ENCODE measurements at regions not wholly inside any gene's neighbourhood (a gene's known extent, or its start where the extent isn't known, plus 50 kb on each side); places are given as distances from the start of the nearest gene placed in this dataset.

DNA sequence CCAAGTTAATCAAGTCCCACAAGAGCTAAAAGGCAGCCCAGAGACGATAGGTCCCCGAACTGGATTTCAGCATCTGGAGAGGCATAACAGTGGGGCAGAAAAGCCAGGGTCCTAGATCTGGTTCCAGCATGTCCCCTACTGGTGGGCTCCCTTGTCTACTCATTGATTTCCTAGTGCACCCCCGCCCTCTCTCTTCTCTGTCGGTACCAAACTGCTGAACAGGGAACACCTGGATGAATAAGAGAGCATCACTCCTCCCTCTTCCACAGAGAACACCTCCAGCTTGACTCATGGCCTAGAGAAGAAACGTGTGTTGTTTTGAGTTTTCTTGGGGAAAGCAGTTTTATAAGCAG, 101.3 kb downstream of the FOXI3 start:
- Mint-ChIP-seq H3K27me3 (ENCODE audit: low read depth) (peaks cover 28% of the 10 kb centered on the region), H3K4me3 (peak overlapping the region; percentile 70), H3K36me3 (no peaks in the 10 kb centered on the region), H3K4me1 (peaks cover 24% of the 10 kb centered on the region), H3K27ac (peak overlapping the region; percentile 84; the same call in 1 of the 2 replicates), H3K9me3 (peaks cover 4% of the 10 kb centered on the region; the same call in 1 of the 2 replicates)
- no peak for TF ChIP-seq GRHL2 (CRISPR knock-in tag; IDR thresholded peaks at IDR 0.05; ENCODE audit: insufficient replicate concordance, severe bottlenecking)
- TF ChIP-seq, protein P1, sequence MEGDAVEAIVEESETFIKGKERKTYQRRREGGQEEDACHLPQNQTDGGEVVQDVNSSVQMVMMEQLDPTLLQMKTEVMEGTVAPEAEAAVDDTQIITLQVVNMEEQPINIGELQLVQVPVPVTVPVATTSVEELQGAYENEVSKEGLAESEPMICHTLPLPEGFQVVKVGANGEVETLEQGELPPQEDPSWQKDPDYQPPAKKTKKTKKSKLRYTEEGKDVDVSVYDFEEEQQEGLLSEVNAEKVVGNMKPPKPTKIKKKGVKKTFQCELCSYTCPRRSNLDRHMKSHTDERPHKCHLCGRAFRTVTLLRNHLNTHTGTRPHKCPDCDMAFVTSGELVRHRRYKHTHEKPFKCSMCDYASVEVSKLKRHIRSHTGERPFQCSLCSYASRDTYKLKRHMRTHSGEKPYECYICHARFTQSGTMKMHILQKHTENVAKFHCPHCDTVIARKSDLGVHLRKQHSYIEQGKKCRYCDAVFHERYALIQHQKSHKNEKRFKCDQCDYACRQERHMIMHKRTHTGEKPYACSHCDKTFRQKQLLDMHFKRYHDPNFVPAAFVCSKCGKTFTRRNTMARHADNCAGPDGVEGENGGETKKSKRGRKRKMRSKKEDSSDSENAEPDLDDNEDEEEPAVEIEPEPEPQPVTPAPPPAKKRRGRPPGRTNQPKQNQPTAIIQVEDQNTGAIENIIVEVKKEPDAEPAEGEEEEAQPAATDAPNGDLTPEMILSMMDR (IDR thresholded peaks at IDR 0.05): peak; percentile 8
- ATAC-seq (peak; percentile 62), DNase-seq (ENCODE audit: low spot score) (no peak)
- POLR2A ChIA-PET: interaction anchor here (0.6 kb wide), 1 partner anchor 81 kb away, joined by 3 read pairs; no protein-coding TSS in a partner anchor
- CTCF ChIA-PET: interaction anchor here (0.6 to 2.8 kb wide), 6 partner anchors 9 to 161 kb away, joined by 3 to 11 read pairs (median 4); no protein-coding TSS in a partner anchor

DNA sequence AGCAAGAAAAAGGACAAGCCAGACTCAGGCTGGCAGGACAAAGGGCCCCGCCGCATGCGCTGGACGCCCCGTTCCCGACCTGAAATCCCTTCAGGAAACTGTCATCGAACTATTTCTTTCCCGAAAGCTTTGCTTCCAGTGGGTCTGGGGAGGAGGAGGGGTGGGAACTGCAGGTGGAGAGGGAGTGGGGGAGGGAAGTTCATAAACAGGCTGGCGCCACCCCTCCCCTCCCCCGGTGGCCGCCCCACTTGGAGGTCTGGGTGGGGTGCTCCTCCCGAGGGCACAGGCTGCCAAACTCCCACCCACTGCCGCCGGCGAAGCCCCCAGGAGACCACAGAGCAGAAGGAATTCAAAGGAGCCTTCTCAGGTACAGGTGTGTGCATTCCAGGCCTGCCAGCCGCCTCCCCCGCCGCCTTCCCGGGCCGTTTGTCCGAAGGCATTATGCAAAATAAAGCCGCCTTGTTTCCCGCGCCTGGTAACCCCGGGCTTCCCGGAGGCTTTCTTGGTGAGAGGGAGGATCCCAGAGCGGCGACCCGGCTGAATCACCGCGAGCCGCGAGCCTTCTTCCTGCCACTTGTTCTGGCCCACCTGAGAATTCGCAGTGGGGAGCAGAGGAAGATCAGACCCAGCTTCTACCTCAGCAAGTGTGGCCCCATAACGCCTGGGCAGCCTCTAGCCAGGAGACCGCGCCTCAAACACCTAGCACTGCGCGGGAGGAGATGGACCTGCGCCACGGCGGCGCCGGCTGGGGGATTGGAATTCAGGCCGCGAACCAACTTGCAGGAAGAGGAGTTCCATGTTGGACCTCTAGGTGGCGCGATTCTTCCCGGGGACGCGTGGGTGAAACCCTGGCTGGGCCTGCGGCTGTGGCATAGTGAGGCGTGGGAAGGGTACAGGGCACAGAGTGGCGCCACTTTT, 101.9 kb downstream of the FOXI3 start:
- H3K4me1 Mint-ChIP-seq: peaks cover 20% of the 10 kb centered on the region
- H3K27me3 Mint-ChIP-seq (ENCODE audit: low read depth): peaks cover 35% of the 10 kb centered on the region
- H3K27ac Mint-ChIP-seq: peak overlapping the region; percentile 84
- peak overlapping the region; percentile 70 for H3K4me3 Mint-ChIP-seq
- CTCF ChIA-PET: interaction anchor here (0.6 to 2.8 kb wide), 12 partner anchors 9 to 1738 kb away, joined by 3 to 11 read pairs (median 4); partner anchors contain the start of gene THNSL2
- peak; percentile 91 for DNase-seq (ENCODE audit: low spot score)
- H3K9me3 Mint-ChIP-seq: peaks cover 4% of the 10 kb centered on the region; the same call in 1 of the 2 replicates
- POLR2A ChIA-PET: interaction anchor here (0.5 to 0.6 kb wide), 3 partner anchors 51 to 104 kb away, joined by 3 to 8 read pairs (median 6); no protein-coding TSS in a partner anchor
- H3K36me3 Mint-ChIP-seq: no peaks in the 10 kb centered on the region
- ATAC-seq: peak; percentile 82
- TF ChIP-seq JAZF1 (CRISPR knock-in tag; IDR thresholded peaks at IDR 0.05) (no peak), SOX15 (CRISPR knock-in tag; IDR thresholded peaks at IDR 0.05) (no peak), KAT7 (CRISPR knock-in tag; IDR thresholded peaks at IDR 0.05; ENCODE audit: borderline replicate concordance) (no peak), CREM (CRISPR knock-in tag; IDR thresholded peaks at IDR 0.05) (0 out of 2 replicates have a peak, but pooled peaks have one; percentile 26), FOXP1 (CRISPR knock-in tag; IDR thresholded peaks at IDR 0.05; ENCODE audit: borderline replicate concordance) (peak; percentile 61; the same call in 1 of the 2 replicates), TEAD1 (CRISPR knock-in tag; IDR thresholded peaks at IDR 0.05) (peak; percentile 22; the same call in 1 of the 2 replicates), ZNF263 (CRISPR knock-in tag; IDR thresholded peaks at IDR 0.05; ENCODE audit: low read depth) (peak; percentile 31; the same call in 1 of the 2 replicates), SP1 (CRISPR knock-in tag; conservative IDR thresholded peaks at IDR 0.05) (0 out of 2 replicates have a peak, but pooled peaks have one; percentile 23), ETV6 (CRISPR knock-in tag; IDR thresholded peaks at IDR 0.05) (peak; percentile 62; the same call in 1 of the 2 replicates), SMAD3 (CRISPR knock-in tag; IDR thresholded peaks at IDR 0.05; ENCODE audit: borderline replicate concordance) (no peak)
- TF ChIP-seq, protein P2, sequence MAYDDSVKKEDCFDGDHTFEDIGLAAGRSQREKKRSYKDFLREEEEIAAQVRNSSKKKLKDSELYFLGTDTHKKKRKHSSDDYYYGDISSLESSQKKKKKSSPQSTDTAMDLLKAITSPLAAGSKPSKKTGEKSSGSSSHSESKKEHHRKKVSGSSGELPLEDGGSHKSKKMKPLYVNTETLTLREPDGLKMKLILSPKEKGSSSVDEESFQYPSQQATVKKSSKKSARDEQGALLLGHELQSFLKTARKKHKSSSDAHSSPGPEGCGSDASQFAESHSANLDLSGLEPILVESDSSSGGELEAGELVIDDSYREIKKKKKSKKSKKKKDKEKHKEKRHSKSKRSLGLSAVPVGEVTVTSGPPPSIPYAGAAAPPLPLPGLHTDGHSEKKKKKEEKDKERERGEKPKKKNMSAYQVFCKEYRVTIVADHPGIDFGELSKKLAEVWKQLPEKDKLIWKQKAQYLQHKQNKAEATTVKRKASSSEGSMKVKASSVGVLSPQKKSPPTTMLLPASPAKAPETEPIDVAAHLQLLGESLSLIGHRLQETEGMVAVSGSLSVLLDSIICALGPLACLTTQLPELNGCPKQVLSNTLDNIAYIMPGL (CRISPR knock-in tag; IDR thresholded peaks at IDR 0.05): peak; percentile 81
- TF ChIP-seq, protein P3, sequence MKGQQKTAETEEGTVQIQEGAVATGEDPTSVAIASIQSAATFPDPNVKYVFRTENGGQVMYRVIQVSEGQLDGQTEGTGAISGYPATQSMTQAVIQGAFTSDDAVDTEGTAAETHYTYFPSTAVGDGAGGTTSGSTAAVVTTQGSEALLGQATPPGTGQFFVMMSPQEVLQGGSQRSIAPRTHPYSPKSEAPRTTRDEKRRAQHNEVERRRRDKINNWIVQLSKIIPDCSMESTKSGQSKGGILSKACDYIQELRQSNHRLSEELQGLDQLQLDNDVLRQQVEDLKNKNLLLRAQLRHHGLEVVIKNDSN (CRISPR knock-in tag; IDR thresholded peaks at IDR 0.05): no peak
- TF ChIP-seq, protein P4, sequence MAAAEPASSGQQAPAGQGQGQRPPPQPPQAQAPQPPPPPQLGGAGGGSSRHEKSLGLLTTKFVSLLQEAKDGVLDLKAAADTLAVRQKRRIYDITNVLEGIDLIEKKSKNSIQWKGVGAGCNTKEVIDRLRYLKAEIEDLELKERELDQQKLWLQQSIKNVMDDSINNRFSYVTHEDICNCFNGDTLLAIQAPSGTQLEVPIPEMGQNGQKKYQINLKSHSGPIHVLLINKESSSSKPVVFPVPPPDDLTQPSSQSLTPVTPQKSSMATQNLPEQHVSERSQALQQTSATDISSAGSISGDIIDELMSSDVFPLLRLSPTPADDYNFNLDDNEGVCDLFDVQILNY (CRISPR knock-in tag; IDR thresholded peaks at IDR 0.05): peak; percentile 86; the same call in 1 of the 2 replicates
- TF ChIP-seq, protein P5, sequence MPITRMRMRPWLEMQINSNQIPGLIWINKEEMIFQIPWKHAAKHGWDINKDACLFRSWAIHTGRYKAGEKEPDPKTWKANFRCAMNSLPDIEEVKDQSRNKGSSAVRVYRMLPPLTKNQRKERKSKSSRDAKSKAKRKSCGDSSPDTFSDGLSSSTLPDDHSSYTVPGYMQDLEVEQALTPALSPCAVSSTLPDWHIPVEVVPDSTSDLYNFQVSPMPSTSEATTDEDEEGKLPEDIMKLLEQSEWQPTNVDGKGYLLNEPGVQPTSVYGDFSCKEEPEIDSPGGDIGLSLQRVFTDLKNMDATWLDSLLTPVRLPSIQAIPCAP (CRISPR knock-in tag; IDR thresholded peaks at IDR 0.05): no peak
- TF ChIP-seq, protein P1 (IDR thresholded peaks at IDR 0.05): peak; percentile 97
- TF ChIP-seq, protein P6, sequence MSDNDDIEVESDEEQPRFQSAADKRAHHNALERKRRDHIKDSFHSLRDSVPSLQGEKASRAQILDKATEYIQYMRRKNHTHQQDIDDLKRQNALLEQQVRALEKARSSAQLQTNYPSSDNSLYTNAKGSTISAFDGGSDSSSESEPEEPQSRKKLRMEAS (CRISPR knock-in tag; IDR thresholded peaks at IDR 0.05): peak; percentile 84
- TF ChIP-seq, protein P7, sequence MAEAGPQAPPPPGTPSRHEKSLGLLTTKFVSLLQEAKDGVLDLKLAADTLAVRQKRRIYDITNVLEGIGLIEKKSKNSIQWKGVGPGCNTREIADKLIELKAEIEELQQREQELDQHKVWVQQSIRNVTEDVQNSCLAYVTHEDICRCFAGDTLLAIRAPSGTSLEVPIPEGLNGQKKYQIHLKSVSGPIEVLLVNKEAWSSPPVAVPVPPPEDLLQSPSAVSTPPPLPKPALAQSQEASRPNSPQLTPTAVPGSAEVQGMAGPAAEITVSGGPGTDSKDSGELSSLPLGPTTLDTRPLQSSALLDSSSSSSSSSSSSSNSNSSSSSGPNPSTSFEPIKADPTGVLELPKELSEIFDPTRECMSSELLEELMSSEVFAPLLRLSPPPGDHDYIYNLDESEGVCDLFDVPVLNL (CRISPR knock-in tag; IDR thresholded peaks at IDR 0.05; ENCODE audit: borderline replicate concordance, low read depth): peak; percentile 26; the same call in 1 of the 2 replicates
